ENCODE measurements at regions not wholly inside any gene's neighbourhood (a gene's known extent, or its start where the extent isn't known, plus 50 kb on each side); places are given as distances from the start of the nearest gene placed in this dataset.
A peak's percentile ranks its signal among the peaks of the same experiment; 100 is the strongest.

GRCh38 chr6:4008324-4009047 is 70.5 kb downstream of the FAM217A start:
- peak; percentile 48 for TF ChIP-seq CTCF (IDR thresholded peaks at IDR 0.05; ENCODE audit: low read depth, low read length)
- no peak for TF ChIP-seq EZH2phosphoT487 (IDR thresholded peaks at IDR 0.05; ENCODE audit: low read depth)
- peaks cover 3% of the 10 kb centered on the region; the same call in 1 of the 2 replicates for H4K20me1 ChIP-seq (ENCODE audit: insufficient read depth, low read length)
- H2AFZ ChIP-seq (ENCODE audit: low read depth, low read length) = no peak overlapping the region
- H3K4me1 ChIP-seq (ENCODE audit: low read length) = peaks cover 21% of the 10 kb centered on the region
- H3K79me2 ChIP-seq (ENCODE audit: low read length) = peaks cover 27% of the 10 kb centered on the region
- no peak overlapping the region for H3K4me3 ChIP-seq (ENCODE audit: low read length)
- H3K9me3 ChIP-seq (ENCODE audit: insufficient read depth, low read length) = no peaks in the 10 kb centered on the region
- no peak overlapping the region for H3K9ac ChIP-seq (ENCODE audit: low read length)
- H3K27ac ChIP-seq (ENCODE audit: low read length) = no peak overlapping the region
- H3K27me3 ChIP-seq (ENCODE audit: low read depth, low read length) = no peaks in the 10 kb centered on the region
- no peak overlapping the region for H3K4me2 ChIP-seq (ENCODE audit: low read length)
- peaks cover 6% of the 10 kb centered on the region for H3K36me3 ChIP-seq (replicated peaks; ENCODE audit: low read depth, low read length)

GRCh38 chr6:4009486-4009885 is 69.5 kb downstream of the FAM217A start:
- H4K20me1 ChIP-seq (ENCODE audit: insufficient read depth, low read length) = peaks cover 3% of the 10 kb centered on the region; the same call in 1 of the 2 replicates
- H2AFZ ChIP-seq (ENCODE audit: low read depth, low read length) = no peak overlapping the region
- H3K27ac ChIP-seq (ENCODE audit: low read length) = no peak overlapping the region
- H3K4me1 ChIP-seq (ENCODE audit: low read length) = peaks cover 12% of the 10 kb centered on the region
- H3K4me2 ChIP-seq (ENCODE audit: low read length) = no peak overlapping the region
- H3K27me3 ChIP-seq (ENCODE audit: low read depth, low read length) = no peaks in the 10 kb centered on the region
- no peaks in the 10 kb centered on the region for H3K9me3 ChIP-seq (ENCODE audit: insufficient read depth, low read length)
- no peaks in the 10 kb centered on the region for H3K36me3 ChIP-seq (replicated peaks; ENCODE audit: low read depth, low read length)
- peaks cover 34% of the 10 kb centered on the region for H3K79me2 ChIP-seq (ENCODE audit: low read length)
- no peak overlapping the region for H3K4me3 ChIP-seq (ENCODE audit: low read length)
- H3K9ac ChIP-seq (ENCODE audit: low read length) = no peak overlapping the region
- TF ChIP-seq CTCF (IDR thresholded peaks at IDR 0.05; ENCODE audit: low read depth, low read length) (no peak), EZH2phosphoT487 (IDR thresholded peaks at IDR 0.05; ENCODE audit: low read depth) (no peak)

GRCh38 chr6:4010048-4010447 is 68.9 kb downstream of the FAM217A start:
- no peak for TF ChIP-seq CTCF (IDR thresholded peaks at IDR 0.05; ENCODE audit: low read depth, low read length)
- no peak for TF ChIP-seq EZH2phosphoT487 (IDR thresholded peaks at IDR 0.05; ENCODE audit: low read depth)
- Histone ChIP-seq H4K20me1 (ENCODE audit: insufficient read depth, low read length) (peaks cover 3% of the 10 kb centered on the region; the same call in 1 of the 2 replicates), H3K36me3 (replicated peaks; ENCODE audit: low read depth, low read length) (no peaks in the 10 kb centered on the region), H2AFZ (ENCODE audit: low read depth, low read length) (no peak overlapping the region), H3K27me3 (ENCODE audit: low read depth, low read length) (no peaks in the 10 kb centered on the region), H3K79me2 (ENCODE audit: low read length) (peaks cover 40% of the 10 kb centered on the region), H3K4me3 (ENCODE audit: low read length) (no peak overlapping the region), H3K9me3 (ENCODE audit: insufficient read depth, low read length) (no peaks in the 10 kb centered on the region), H3K27ac (ENCODE audit: low read length) (no peak overlapping the region), H3K4me1 (ENCODE audit: low read length) (peaks cover 9% of the 10 kb centered on the region; the same call in 1 of the 2 replicates), H3K9ac (ENCODE audit: low read length) (no peak overlapping the region), H3K4me2 (ENCODE audit: low read length) (no peak overlapping the region)

- no peak overlapping the region for H3K9ac ChIP-seq (ENCODE audit: low read length)
Observed at GRCh38 chr6:4010689-4011090, 68.2 kb downstream of the FAM217A start.

More at GRCh38 chr6:4010689-4011090, 68.2 kb downstream of the FAM217A start:
- H4K20me1 ChIP-seq (ENCODE audit: insufficient read depth, low read length) = peaks cover 3% of the 10 kb centered on the region; the same call in 1 of the 2 replicates
- H3K9me3 ChIP-seq (ENCODE audit: insufficient read depth, low read length) = no peaks in the 10 kb centered on the region
- no peak overlapping the region for H3K27ac ChIP-seq (ENCODE audit: low read length)
- H3K4me2 ChIP-seq (ENCODE audit: low read length) = peak overlapping the region; percentile 23; the same call in 1 of the 2 replicates
- H3K27me3 ChIP-seq (ENCODE audit: low read depth, low read length) = no peaks in the 10 kb centered on the region
- H3K79me2 ChIP-seq (ENCODE audit: low read length) = peaks cover 46% of the 10 kb centered on the region
- no peaks in the 10 kb centered on the region for H3K36me3 ChIP-seq (replicated peaks; ENCODE audit: low read depth, low read length)
- TF ChIP-seq EZH2phosphoT487 (IDR thresholded peaks at IDR 0.05; ENCODE audit: low read depth) (no peak), CTCF (IDR thresholded peaks at IDR 0.05; ENCODE audit: low read depth, low read length) (no peak)
- H2AFZ ChIP-seq (ENCODE audit: low read depth, low read length) = no peak overlapping the region
- H3K4me1 ChIP-seq (ENCODE audit: low read length) = peaks cover 9% of the 10 kb centered on the region; the same call in 1 of the 2 replicates
- H3K4me3 ChIP-seq (ENCODE audit: low read length) = no peak overlapping the region

Data from OCI-LY3 (cell line).